Neutrophil (primary cell): ENCODE measurements at regions not wholly inside any gene's neighbourhood (a gene's known extent, or its start where the extent isn't known, plus 50 kb on each side); places are given as distances from the start of the nearest gene placed in this dataset.

Experiments
- H3K27ac ChIP-seq: fragments of 200-600 bp; sonication (generic); 2 replicates; pipeline ENCODE4 v1.5.1; 2016; ENCODE audit warnings: mild to moderate bottlenecking, moderate library complexity
- H3K27me3 ChIP-seq: fragments of 200-600 bp; sonication (generic); 2 replicates; pipeline ENCODE4 v1.6.0; 2016; ENCODE audit warnings: mild to moderate bottlenecking
- H3K36me3 ChIP-seq: fragments of 200-600 bp; sonication (generic); 2 replicates; pipeline ENCODE4 v1.5.1; 2017
- H3K4me1 ChIP-seq, 2 experiments: fragments of 200-600 bp in 1 of 2; sonication (generic) in 1 of 2; 1 replicate in 1 of 2; 2 replicates in 1 of 2; pipeline versions ENCODE4 v1.5.1 to v1.6.1; 2013 to 2016; ENCODE audit warnings: low read depth in 1 of 2, low read length in 1 of 2, mild to moderate bottlenecking in 1 of 2, moderate library complexity in 1 of 2; ENCODE audit not compliant: control insufficient read depth in 1 of 2, insufficient read depth in 1 of 2
- H3K4me3 ChIP-seq, 2 experiments: fragments of 200-600 bp in 1 of 2; sonication (generic) in 1 of 2; 1 replicate in 1 of 2; 2 replicates in 1 of 2; pipeline ENCODE4 v1.5.1; 2013 to 2016; ENCODE audit warnings: low read depth in 1 of 2, low read length in 1 of 2, mild to moderate bottlenecking in 1 of 2, moderate library complexity in 1 of 2
- H3K9me3 ChIP-seq: fragments of 200-600 bp; sonication (generic); 2 replicates; pipeline ENCODE4 v1.5.1; 2016
- CTCF ChIP-seq: fragments of 200-600 bp; sonication (generic); IDR thresholded peaks from 2 replicates; pipeline ENCODE4 v1.5.1; 2016; ENCODE audit warnings: antibody characterized with exemption

GRCh38 chr13:56893843-56894242, 246.9 kb upstream of the PRR20A start:
- Histone ChIP-seq H3K36me3 (no peaks in the 10 kb centered on the region), H3K27ac (no peak overlapping the region), H3K4me3 (no peak overlapping the region), H3K9me3 (no peaks in the 10 kb centered on the region), H3K27me3 (no peaks in the 10 kb centered on the region), H3K4me1 (no peaks in the 10 kb centered on the region)
- no peak for TF ChIP-seq CTCF

- H3K4me1 ChIP-seq: no peaks in the 10 kb centered on the region
- H3K27ac ChIP-seq: no peak overlapping the region
- no peak overlapping the region for H3K4me3 ChIP-seq
- no peaks in the 10 kb centered on the region for H3K9me3 ChIP-seq
- H3K36me3 ChIP-seq: no peaks in the 10 kb centered on the region
- no peak for TF ChIP-seq CTCF
- no peaks in the 10 kb centered on the region for H3K27me3 ChIP-seq
Observed at GRCh38 chr13:56900549-56901279, 240.0 kb upstream of the PRR20A start.

GRCh38 chr13:56902276-56902675, 238.4 kb upstream of the PRR20A start:
- H3K36me3 ChIP-seq: no peaks in the 10 kb centered on the region
- H3K4me3 ChIP-seq: no peak overlapping the region
- no peaks in the 10 kb centered on the region for H3K4me1 ChIP-seq
- no peak overlapping the region for H3K27ac ChIP-seq
- no peaks in the 10 kb centered on the region for H3K27me3 ChIP-seq
- no peaks in the 10 kb centered on the region for H3K9me3 ChIP-seq
- no peak for TF ChIP-seq CTCF

- no peak overlapping the region for H3K4me3 ChIP-seq
- no peaks in the 10 kb centered on the region for H3K36me3 ChIP-seq
- no peak for TF ChIP-seq CTCF
- H3K4me1 ChIP-seq: no peaks in the 10 kb centered on the region
- no peak overlapping the region for H3K27ac ChIP-seq
- H3K27me3 ChIP-seq: no peaks in the 10 kb centered on the region
- no peaks in the 10 kb centered on the region for H3K9me3 ChIP-seq
Observed at GRCh38 chr13:56903710-56904282, 236.9 kb upstream of the PRR20A start.

GRCh38 chr13:56906909-56907308, 233.8 kb upstream of the PRR20A start:
- Histone ChIP-seq H3K27me3 (no peaks in the 10 kb centered on the region), H3K9me3 (no peaks in the 10 kb centered on the region), H3K4me3 (no peak overlapping the region), H3K4me1 (no peaks in the 10 kb centered on the region), H3K27ac (no peak overlapping the region), H3K36me3 (no peaks in the 10 kb centered on the region)
- no peak for TF ChIP-seq CTCF
